HepG2 (cell line): ENCODE measurements at regions not wholly inside any gene's neighbourhood (a gene's known extent, or its start where the extent isn't known, plus 50 kb on each side); places are given as distances from the start of the nearest gene placed in this dataset.

Experiments
- ATAC-seq: fragments of 200-7000 bp; cut with Tn5 transposase; 3 replicates; pipeline ENCODE4 v1.9.1; 2020; ENCODE audit warnings: mild to moderate bottlenecking, moderate library complexity
- BruUV-seq: library from RNA; stranded (reverse); fragments of 400-500 nt; replicated peaks from 2 replicates; lab custom pipeline; 2021; lab: Mats Ljungman, UMichigan
- CTCF ChIA-PET: fragments of 300-600 bp; formaldehyde crosslinking; extraction: SDS; loops from one replicate; lab custom pipeline; 2021; ENCODE audit warnings: low total read pairs, inconsistent platforms, low intra/inter-chr PET ratio; lab: Yijun Ruan, JAX
- POLR2A ChIA-PET: fragments of 350-600 bp; sonication (Branson Sonifier 250); formaldehyde crosslinking; loops from one replicate; lab custom pipeline; 2020; ENCODE audit warnings: antibody characterized with exemption, inconsistent platforms; lab: Yijun Ruan, JAX
- DNase-seq: peaks from one replicate; pipeline ENCODE4 v3.0.0-alpha.2; 2015; ENCODE audit warnings: low spot score
- FAIRE-seq: peaks from 3 replicates; lab custom pipeline; 2011; peaks lifted over from hg19 to GRCh38; lab: Jason Lieb, UNC
- H2AFZ ChIP-seq: one replicate; pipeline ENCODE4 v1.6.1; 2011; ENCODE audit warnings: low read length, inconsistent platforms
- H3K27ac ChIP-seq: fragments of 300-600 bp; 3 replicates; pipeline ENCODE4 v1.8.0; 2011; ENCODE audit warnings: mixed run types, mild to moderate bottlenecking, mixed read lengths, low read length, inconsistent platforms; ENCODE audit not compliant: insufficient read depth; ENCODE audit errors: extremely low read length
- H3K27me3 ChIP-seq, 2 experiments: fragments of 200-600 bp in 1 of 2; 2 replicates in 1 of 2; 3 replicates in 1 of 2; pipeline versions ENCODE4 v1.6.0 to v1.8.0; 2011; ENCODE audit warnings: low read length in 2 of 2, mild to moderate bottlenecking in 2 of 2, moderate library complexity in 2 of 2, inconsistent platforms in 1 of 2; ENCODE audit not compliant: insufficient read depth in 2 of 2, control insufficient read depth in 1 of 2
- H3K36me3 ChIP-seq, 2 experiments: fragments of 200-600 bp in 1 of 2; replicated peaks in 1 of 2; 2 replicates in 1 of 2; 3 replicates in 1 of 2; pipeline versions ENCODE4 v1.5.1 to v1.8.0; 2011; ENCODE audit warnings: low read length in 2 of 2, inconsistent platforms in 1 of 2; ENCODE audit not compliant: insufficient read depth in 2 of 2, control insufficient read depth in 1 of 2
- H3K4me1 ChIP-seq: 2 replicates; pipeline ENCODE4 v1.5.1; 2012; ENCODE audit warnings: low read length, inconsistent platforms; ENCODE audit not compliant: insufficient read depth
- H3K4me2 ChIP-seq: 2 replicates; pipeline ENCODE4 v1.6.0; 2011; ENCODE audit warnings: low read depth, low read length, inconsistent platforms
- H3K4me3 ChIP-seq, 3 experiments: fragments of 200-600 bp in 1 of 3; sonication (generic), shearing (Covaris generic) in 1 of 3; replicated peaks in 1 of 3; 2 replicates each; pipeline ENCODE4 v1.5.1; 2011 to 2016; ENCODE audit warnings: low read length in 3 of 3, inconsistent platforms in 2 of 3, low read depth in 2 of 3, mild to moderate bottlenecking in 2 of 3, control low read depth in 1 of 3, mixed read lengths in 1 of 3; ENCODE audit not compliant: insufficient read depth in 1 of 3
- H3K79me2 ChIP-seq: one replicate; pipeline ENCODE4 v1.6.1; 2011; ENCODE audit warnings: low read length, inconsistent platforms; ENCODE audit not compliant: insufficient read depth
- H3K9ac ChIP-seq: 2 replicates; pipeline ENCODE4 v1.6.0; 2011; ENCODE audit warnings: mild to moderate bottlenecking, low read depth, low read length, inconsistent platforms; ENCODE audit not compliant: insufficient read depth
- H3K9me3 ChIP-seq: 2 replicates; pipeline ENCODE4 v1.5.1; 2012; ENCODE audit warnings: mild to moderate bottlenecking, low read length
- H4K20me1 ChIP-seq: 2 replicates; pipeline ENCODE4 v1.6.0; 2011; ENCODE audit warnings: inconsistent platforms, mild to moderate bottlenecking, low read length, moderate library complexity; ENCODE audit not compliant: insufficient read depth
- ARID2 ChIP-seq: sonication (generic); formaldehyde crosslinking; IDR thresholded peaks from 2 replicates; pipeline ENCODE4 v1.8.1; 2022; ENCODE audit warnings: mild to moderate bottlenecking, missing genetic modification reagents, borderline replicate concordance
- GATA4 ChIP-seq: sonication (generic); IDR thresholded peaks from 2 replicates; pipeline ENCODE4 v1.6.1; 2016; ENCODE audit warnings: antibody characterized with exemption, low read depth, borderline replicate concordance
- HDAC6 ChIP-seq: fragments of 200-600 bp; sonication (generic); IDR thresholded peaks from 2 replicates; pipeline ENCODE4 v1.7.0; 2017; ENCODE audit warnings: mild to moderate bottlenecking, antibody characterized with exemption, low read length, low read depth
- JUN ChIP-seq: sonication (generic); formaldehyde crosslinking; IDR thresholded peaks from 2 replicates; pipeline ENCODE4 v1.4.0; 2020; ENCODE audit warnings: mild to moderate bottlenecking, missing genetic modification reagents
- KAT2B ChIP-seq: fragments of 150-350 bp; IDR thresholded peaks from 2 replicates; pipeline ENCODE4 v1.6.1; 2014; ENCODE audit warnings: low read depth, low read length, borderline replicate concordance
- MLLT10 ChIP-seq: sonication (generic); formaldehyde crosslinking; IDR thresholded peaks from 2 replicates; pipeline ENCODE4 v1.4.0; 2020; ENCODE audit warnings: missing genetic modification reagents
- TBX3 ChIP-seq: fragments of 450-650 bp; IDR thresholded peaks from 2 replicates; pipeline ENCODE4 v1.6.1; 2017; ENCODE audit warnings: antibody characterized with exemption, mild to moderate bottlenecking, inconsistent platforms, borderline replicate concordance
- ZC3H13 ChIP-seq: sonication (generic); formaldehyde crosslinking; IDR thresholded peaks from 2 replicates; pipeline ENCODE4 v1.8.1; 2023; ENCODE audit warnings: mild to moderate bottlenecking, missing genetic modification reagents, moderate library complexity
- ZFY ChIP-seq: sonication (generic); formaldehyde crosslinking; IDR thresholded peaks from 2 replicates; pipeline ENCODE4 v1.4.0; 2020; ENCODE audit warnings: missing genetic modification reagents
- ZNF33B ChIP-seq: sonication (generic); formaldehyde crosslinking; IDR thresholded peaks from 2 replicates; pipeline ENCODE4 v1.5.1; 2020; ENCODE audit warnings: mild to moderate bottlenecking, missing genetic modification reagents
- ZNF414 ChIP-seq: sonication (generic); formaldehyde crosslinking; IDR thresholded peaks from 2 replicates; pipeline ENCODE4 v1.5.0; 2020; ENCODE audit warnings: missing genetic modification reagents
- ZNF780A ChIP-seq: sonication (generic); formaldehyde crosslinking; IDR thresholded peaks from 2 replicates; pipeline ENCODE4 v1.8.0; 2022; ENCODE audit warnings: mild to moderate bottlenecking, missing genetic modification reagents, moderate library complexity
- WGBS: methylation state at CpG from one replicate; pipeline ENCODE4 v1.1.6; 2017; ENCODE audit warnings: low lambda C conversion rate; 5-methylcytosine and 5-hydroxymethylcytosine counted together
- in situ Hi-C: cut with HindIII; loops from 2 replicates; pipeline ENCODE4 v1.10.0; 2017; ENCODE audit warnings: low pct_unique_long_range_greater_than_20kb; ENCODE audit not compliant: extremely low pct_ligation_motif_present
- intact Hi-C: fragments of 100-400 bp; cut with micrococcal nuclease; formaldehyde crosslinking; loops from one replicate; pipeline ENCODE4 v1.10.0; 2022; ENCODE audit not compliant: unreplicated experiment
- TF ChIP-seq, protein P1 (sequence below): sonication (generic); formaldehyde crosslinking; IDR thresholded peaks from 2 replicates; pipeline ENCODE4 v1.4.0; 2020; ENCODE audit warnings: low read depth, mild to moderate bottlenecking, missing genetic modification reagents
- TF ChIP-seq, protein P2 (sequence below): sonication (generic); formaldehyde crosslinking; IDR thresholded peaks from 2 replicates; pipeline ENCODE4 v1.4.0; 2020; ENCODE audit warnings: missing genetic modification reagents

- DNase-seq (no peak), FAIRE-seq (no peak), ATAC-seq (no peak)
- ChIA-PET POLR2A (no interaction called here), CTCF (no interaction called here)
- no peaks in the 10 kb centered on the region for H4K20me1 ChIP-seq
- no peak for TF ChIP-seq ZNF33B
- no peak for TF ChIP-seq MLLT10 (CRISPR knock-in tag)
- TF ChIP-seq ARID2 (CRISPR knock-in tag), result no peak
- TF ChIP-seq JUN (CRISPR knock-in tag), result no peak
- TF ChIP-seq HDAC6, result no peak
- no peak for TF ChIP-seq KAT2B
- TF ChIP-seq TBX3, result no peak
- no peak for TF ChIP-seq GATA4
- no peak for TF ChIP-seq ZFY (CRISPR knock-in tag)
- H3K9ac ChIP-seq, result no peak overlapping the region
- H3K4me1 ChIP-seq, result no peaks in the 10 kb centered on the region
- in situ Hi-C loops, result no loop called here
- no peaks in the 10 kb centered on the region for H3K27me3 ChIP-seq
- H2AFZ ChIP-seq, result no peak overlapping the region
- no TSS peak for BruUV-seq
- H3K79me2 ChIP-seq, result no peaks in the 10 kb centered on the region
- intact Hi-C loops, result no loop called here
- no peak overlapping the region for H3K27ac ChIP-seq
- H3K36me3 ChIP-seq, result no peaks in the 10 kb centered on the region
- peaks cover 35% of the 10 kb centered on the region for H3K9me3 ChIP-seq
- H3K4me3 ChIP-seq, result no peak overlapping the region
- no peak overlapping the region for H3K4me2 ChIP-seq
- 3% methylated on average over 4 of the region's 4 CpGs for WGBS
Observed at GRCh38 chr13:90375851-90376250, 971.6 kb upstream of the MIR17HG start.

DNA sequence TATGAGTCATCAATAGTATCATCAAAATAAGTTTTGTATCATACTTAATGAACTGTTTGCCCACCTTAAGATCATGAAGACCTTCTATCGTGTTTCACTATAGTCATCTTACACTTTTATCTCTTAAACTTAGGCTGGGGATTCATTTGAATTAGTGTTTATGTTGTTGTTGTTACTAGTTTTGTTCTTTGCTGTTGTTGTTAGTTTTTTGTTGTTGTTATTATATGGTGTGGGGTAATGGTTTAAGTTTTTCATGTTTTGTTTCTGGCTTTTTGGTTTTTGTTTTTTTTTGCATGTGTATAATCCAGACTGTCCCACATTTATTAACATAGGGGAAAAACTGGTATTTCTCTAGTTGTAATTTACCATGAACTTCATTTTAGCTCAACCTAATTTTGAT is 965.1 kb upstream of the MIR17HG start:
- in situ Hi-C loops (no loop called here), intact Hi-C loops (no loop called here)
- Histone ChIP-seq H4K20me1 (no peaks in the 10 kb centered on the region), H3K36me3 (no peaks in the 10 kb centered on the region), H3K4me3 (no peak overlapping the region), H3K4me2 (no peak overlapping the region), H3K79me2 (no peaks in the 10 kb centered on the region), H3K9me3 (peaks cover 45% of the 10 kb centered on the region), H2AFZ (no peak overlapping the region), H3K27ac (no peak overlapping the region), H3K4me1 (no peaks in the 10 kb centered on the region), H3K27me3 (no peaks in the 10 kb centered on the region), H3K9ac (no peak overlapping the region)
- 0% methylated on average over 1 of the region's 1 CpG for WGBS
- DNase-seq (no peak), FAIRE-seq (no peak), ATAC-seq (no peak)
- BruUV-seq, result no TSS peak
- ChIA-PET POLR2A (no interaction called here), CTCF (no interaction called here)
- TF ChIP-seq, protein P1, sequence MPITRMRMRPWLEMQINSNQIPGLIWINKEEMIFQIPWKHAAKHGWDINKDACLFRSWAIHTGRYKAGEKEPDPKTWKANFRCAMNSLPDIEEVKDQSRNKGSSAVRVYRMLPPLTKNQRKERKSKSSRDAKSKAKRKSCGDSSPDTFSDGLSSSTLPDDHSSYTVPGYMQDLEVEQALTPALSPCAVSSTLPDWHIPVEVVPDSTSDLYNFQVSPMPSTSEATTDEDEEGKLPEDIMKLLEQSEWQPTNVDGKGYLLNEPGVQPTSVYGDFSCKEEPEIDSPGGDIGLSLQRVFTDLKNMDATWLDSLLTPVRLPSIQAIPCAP (CRISPR knock-in tag), result no peak
- TF ChIP-seq ZNF780A (CRISPR knock-in tag) (no peak), ZNF414 (CRISPR knock-in tag) (no peak), ZC3H13 (CRISPR knock-in tag) (no peak)
- TF ChIP-seq, protein P2, sequence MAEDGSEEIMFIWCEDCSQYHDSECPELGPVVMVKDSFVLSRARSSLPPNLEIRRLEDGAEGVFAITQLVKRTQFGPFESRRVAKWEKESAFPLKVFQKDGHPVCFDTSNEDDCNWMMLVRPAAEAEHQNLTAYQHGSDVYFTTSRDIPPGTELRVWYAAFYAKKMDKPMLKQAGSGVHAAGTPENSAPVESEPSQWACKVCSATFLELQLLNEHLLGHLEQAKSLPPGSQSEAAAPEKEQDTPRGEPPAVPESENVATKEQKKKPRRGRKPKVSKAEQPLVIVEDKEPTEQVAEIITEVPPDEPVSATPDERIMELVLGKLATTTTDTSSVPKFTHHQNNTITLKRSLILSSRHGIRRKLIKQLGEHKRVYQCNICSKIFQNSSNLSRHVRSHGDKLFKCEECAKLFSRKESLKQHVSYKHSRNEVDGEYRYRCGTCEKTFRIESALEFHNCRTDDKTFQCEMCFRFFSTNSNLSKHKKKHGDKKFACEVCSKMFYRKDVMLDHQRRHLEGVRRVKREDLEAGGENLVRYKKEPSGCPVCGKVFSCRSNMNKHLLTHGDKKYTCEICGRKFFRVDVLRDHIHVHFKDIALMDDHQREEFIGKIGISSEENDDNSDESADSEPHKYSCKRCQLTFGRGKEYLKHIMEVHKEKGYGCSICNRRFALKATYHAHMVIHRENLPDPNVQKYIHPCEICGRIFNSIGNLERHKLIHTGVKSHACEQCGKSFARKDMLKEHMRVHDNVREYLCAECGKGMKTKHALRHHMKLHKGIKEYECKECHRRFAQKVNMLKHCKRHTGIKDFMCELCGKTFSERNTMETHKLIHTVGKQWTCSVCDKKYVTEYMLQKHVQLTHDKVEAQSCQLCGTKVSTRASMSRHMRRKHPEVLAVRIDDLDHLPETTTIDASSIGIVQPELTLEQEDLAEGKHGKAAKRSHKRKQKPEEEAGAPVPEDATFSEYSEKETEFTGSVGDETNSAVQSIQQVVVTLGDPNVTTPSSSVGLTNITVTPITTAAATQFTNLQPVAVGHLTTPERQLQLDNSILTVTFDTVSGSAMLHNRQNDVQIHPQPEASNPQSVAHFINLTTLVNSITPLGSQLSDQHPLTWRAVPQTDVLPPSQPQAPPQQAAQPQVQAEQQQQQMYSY (CRISPR knock-in tag), result no peak
